Epithelial cell of prostate (primary cell): ENCODE measurements at regions not wholly inside any gene's neighbourhood (a gene's known extent, or its start where the extent isn't known, plus 50 kb on each side); places are given as distances from the start of the nearest gene placed in this dataset.
A peak's percentile ranks its signal among the peaks of the same experiment; 100 is the strongest.
"Not testable (repeated sequence)": the region's sequence is repeated elsewhere in the genome, so short reads cannot be mapped to it uniquely, and the experiment has no call there.

Experiments
- DNase-seq: peaks from one replicate; pipeline ENCODE4 v3.0.0-alpha.2; 2011; ENCODE audit warnings: low read depth, low spot score
- H3K27ac ChIP-seq: fragments of 450-650 bp; 2 replicates; pipeline ENCODE4 v1.5.1; 2017; ENCODE audit warnings: mild to moderate bottlenecking

- no peak for DNase-seq
Observed at GRCh38 chr11:122604621-122605020, 50.9 kb upstream of the UBASH3B start.

GRCh38 chr11:122601141-122602125 is 54.1 kb upstream of the UBASH3B start:
- no peak for DNase-seq

More at GRCh38 chr11:122604621-122605020, 50.9 kb upstream of the UBASH3B start:
- no peak overlapping the region for H3K27ac ChIP-seq

GRCh38 chr11:122600290-122600689 is 55.2 kb upstream of the UBASH3B start:
- no peak for DNase-seq
- no peak overlapping the region for H3K27ac ChIP-seq

More at GRCh38 chr11:122601141-122602125, 54.1 kb upstream of the UBASH3B start:
- no peak overlapping the region for H3K27ac ChIP-seq

- no peak overlapping the region for H3K27ac ChIP-seq
- no peak for DNase-seq
Observed at GRCh38 chr11:122599434-122599833, 56.1 kb upstream of the UBASH3B start.

- no peak overlapping the region for H3K27ac ChIP-seq
- no peak for DNase-seq
Observed at GRCh38 chr11:122598971-122599370, 56.6 kb upstream of the UBASH3B start.

- DNase-seq: no peak
- H3K27ac ChIP-seq: no peak overlapping the region
Observed at GRCh38 chr11:122597511-122597910, 58.0 kb upstream of the UBASH3B start.

GRCh38 chr11:122594986-122595645 is 60.4 kb upstream of the UBASH3B start:
- no peak overlapping the region for H3K27ac ChIP-seq
- DNase-seq: no peak

GRCh38 chr11:122593473-122594420 is 61.8 kb upstream of the UBASH3B start:
- DNase-seq: no peak
- H3K27ac ChIP-seq: no peak overlapping the region

- H3K27ac ChIP-seq: no peak overlapping the region
- DNase-seq: no peak
Observed at GRCh38 chr11:122592641-122593040, 62.9 kb upstream of the UBASH3B start.

GRCh38 chr11:122584670-122585069 is 70.9 kb upstream of the UBASH3B start:
- no peak for DNase-seq
- no peak overlapping the region for H3K27ac ChIP-seq

- peak overlapping the region; percentile 86 for H3K27ac ChIP-seq
- DNase-seq: peak; percentile 29
Observed at GRCh38 chr11:122580071-122580470, 75.5 kb upstream of the UBASH3B start.

GRCh38 chr11:122578171-122578825 is 77.2 kb upstream of the UBASH3B start:
- DNase-seq: no peak
- no peak overlapping the region for H3K27ac ChIP-seq

GRCh38 chr11:122572592-122572991 is 82.9 kb upstream of the UBASH3B start:
- no peak for DNase-seq
- H3K27ac ChIP-seq: no peak overlapping the region

GRCh38 chr11:122563761-122564160 is 91.8 kb upstream of the UBASH3B start:
- no peak for DNase-seq
- no peak overlapping the region for H3K27ac ChIP-seq

- DNase-seq: no peak
- no peak overlapping the region for H3K27ac ChIP-seq
Observed at GRCh38 chr11:122559734-122560382, 95.7 kb upstream of the UBASH3B start.

- not testable (repeated sequence) for H3K27ac ChIP-seq, DNase-seq
Observed at GRCh38 chr11:122559218-122559617, 96.3 kb upstream of the UBASH3B start.

GRCh38 chr11:122557163-122557562 is 98.4 kb upstream of the UBASH3B start:
- DNase-seq, H3K27ac ChIP-seq: not testable (repeated sequence)

GRCh38 chr11:122556605-122557004 is 98.9 kb upstream of the UBASH3B start:
- DNase-seq: no peak
- H3K27ac ChIP-seq: no peak overlapping the region

- H3K27ac ChIP-seq: no peak overlapping the region
- DNase-seq: no peak
Observed at GRCh38 chr11:122538060-122538459, 117.5 kb upstream of the UBASH3B start.
